Breast epithelium (tissue), 3 donors: ENCODE measurements at regions not wholly inside any gene's neighbourhood (a gene's known extent, or its start where the extent isn't known, plus 50 kb on each side); places are given as distances from the start of the nearest gene placed in this dataset.

Source experiments
- POLR2A ChIP-seq: fragments of 450-650 bp; IDR thresholded peaks from one replicate; pipeline ENCODE4 v1.6.1; 2016; ENCODE audit warnings: antibody characterized with exemption, mild to moderate bottlenecking, moderate library complexity
- TF ChIP-seq, protein P1 (sequence below), 3 donors: fragments of 450-650 bp; IDR thresholded peaks; one replicate each; pipeline ENCODE4 v1.5.1; 2016 to 2017; ENCODE audit warnings: antibody characterized with exemption in 3 of 3, mild to moderate bottlenecking in 3 of 3, moderate library complexity in 3 of 3

DNA sequence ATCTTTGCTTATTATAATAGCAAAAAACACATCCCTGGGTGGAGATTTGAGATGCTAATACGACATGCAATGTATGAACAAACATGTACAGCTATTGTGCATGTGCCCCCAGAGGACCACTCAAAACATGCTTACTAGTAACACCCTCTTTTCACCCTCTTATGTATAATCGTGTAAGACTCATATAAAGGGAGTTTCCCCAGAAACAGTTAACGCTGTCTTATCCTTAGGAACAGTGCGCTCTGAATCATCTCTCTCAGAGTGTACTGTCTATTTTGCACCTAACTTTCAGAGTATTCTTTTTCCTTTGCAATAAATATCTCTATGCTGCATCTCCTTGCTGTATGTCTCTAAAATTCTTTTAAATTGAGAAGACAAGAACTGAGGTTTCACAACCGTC, 2604.0 kb downstream of the PCDH9 start:
- TF ChIP-seq, protein P1, sequence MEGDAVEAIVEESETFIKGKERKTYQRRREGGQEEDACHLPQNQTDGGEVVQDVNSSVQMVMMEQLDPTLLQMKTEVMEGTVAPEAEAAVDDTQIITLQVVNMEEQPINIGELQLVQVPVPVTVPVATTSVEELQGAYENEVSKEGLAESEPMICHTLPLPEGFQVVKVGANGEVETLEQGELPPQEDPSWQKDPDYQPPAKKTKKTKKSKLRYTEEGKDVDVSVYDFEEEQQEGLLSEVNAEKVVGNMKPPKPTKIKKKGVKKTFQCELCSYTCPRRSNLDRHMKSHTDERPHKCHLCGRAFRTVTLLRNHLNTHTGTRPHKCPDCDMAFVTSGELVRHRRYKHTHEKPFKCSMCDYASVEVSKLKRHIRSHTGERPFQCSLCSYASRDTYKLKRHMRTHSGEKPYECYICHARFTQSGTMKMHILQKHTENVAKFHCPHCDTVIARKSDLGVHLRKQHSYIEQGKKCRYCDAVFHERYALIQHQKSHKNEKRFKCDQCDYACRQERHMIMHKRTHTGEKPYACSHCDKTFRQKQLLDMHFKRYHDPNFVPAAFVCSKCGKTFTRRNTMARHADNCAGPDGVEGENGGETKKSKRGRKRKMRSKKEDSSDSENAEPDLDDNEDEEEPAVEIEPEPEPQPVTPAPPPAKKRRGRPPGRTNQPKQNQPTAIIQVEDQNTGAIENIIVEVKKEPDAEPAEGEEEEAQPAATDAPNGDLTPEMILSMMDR (IDR thresholded peaks at IDR 0.05) = no peak
- no peak for TF ChIP-seq POLR2A
